H9 (cell line): ENCODE measurements at regions not wholly inside any gene's neighbourhood (a gene's known extent, or its start where the extent isn't known, plus 50 kb on each side); places are given as distances from the start of the nearest gene placed in this dataset.

Experiments used
- DNase-seq: peaks from one replicate; pipeline ENCODE4 v3.0.0-alpha.2; 2017
- H2AFZ ChIP-seq: one replicate; pipeline ENCODE4 v1.6.1; 2013; ENCODE audit warnings: mild to moderate bottlenecking, low read length, control low read depth, moderate library complexity
- H2AK5ac ChIP-seq: 2 replicates; pipeline ENCODE4 v1.6.1; 2013; ENCODE audit warnings: low read length, control low read depth, mixed read lengths; ENCODE audit not compliant: insufficient read length
- H2BK120ac ChIP-seq: one replicate; pipeline ENCODE4 v1.6.1; 2013; ENCODE audit warnings: low read depth, mild to moderate bottlenecking, low read length, control low read depth, inconsistent platforms; ENCODE audit not compliant: poor library complexity, severe bottlenecking
- H2BK12ac ChIP-seq: 2 replicates; pipeline ENCODE4 v1.6.1; 2013; ENCODE audit warnings: low read length, control low read depth, mixed read lengths, low read depth; ENCODE audit not compliant: insufficient read length
- H2BK15ac ChIP-seq: 2 replicates; pipeline ENCODE4 v1.6.1; 2013; ENCODE audit warnings: low read depth, low read length, control low read depth
- H2BK20ac ChIP-seq: one replicate; pipeline ENCODE4 v1.6.1; 2013; ENCODE audit warnings: low read depth, mild to moderate bottlenecking, low read length, control low read depth, inconsistent platforms; ENCODE audit not compliant: poor library complexity, severe bottlenecking
- H2BK5ac ChIP-seq: 2 replicates; pipeline ENCODE4 v1.6.1; 2013; ENCODE audit warnings: low read length, control low read depth, mixed read lengths; ENCODE audit not compliant: insufficient read length
- H3K14ac ChIP-seq: 2 replicates; pipeline ENCODE4 v1.6.1; 2013; ENCODE audit warnings: low read length, control low read depth; ENCODE audit not compliant: insufficient read depth
- H3K18ac ChIP-seq: 2 replicates; pipeline ENCODE4 v1.6.1; 2013; ENCODE audit warnings: low read depth, mild to moderate bottlenecking, mixed read lengths, low read length, control low read depth; ENCODE audit not compliant: insufficient read length
- H3K23ac ChIP-seq: 2 replicates; pipeline ENCODE4 v1.6.1; 2013; ENCODE audit warnings: low read length, control low read depth, mixed read lengths, low read depth; ENCODE audit not compliant: insufficient read length
- H3K23me2 ChIP-seq: 2 replicates; pipeline ENCODE4 v1.6.1; 2013; ENCODE audit warnings: low read depth, mild to moderate bottlenecking, mixed read lengths, low read length, control low read depth; ENCODE audit not compliant: insufficient read length, poor library complexity, severe bottlenecking
- H3K27ac ChIP-seq: 2 replicates; pipeline ENCODE4 v1.5.1; 2013; ENCODE audit warnings: low read length, control low read depth, mixed read lengths, low read depth; ENCODE audit not compliant: insufficient read length
- H3K27me3 ChIP-seq: 2 replicates; pipeline ENCODE4 v1.6.1; 2013; ENCODE audit warnings: low read length, control low read depth, inconsistent platforms; ENCODE audit not compliant: insufficient read depth
- H3K4ac ChIP-seq: 2 replicates; pipeline ENCODE4 v1.6.1; 2013; ENCODE audit warnings: low read depth, mild to moderate bottlenecking, control low read depth, inconsistent platforms, low read length, moderate library complexity
- H3K4me1 ChIP-seq: 2 replicates; pipeline ENCODE4 v1.6.1; 2013; ENCODE audit warnings: low read length, control low read depth, inconsistent platforms; ENCODE audit not compliant: insufficient read depth
- H3K4me2 ChIP-seq: 2 replicates; pipeline ENCODE4 v1.6.1; 2013; ENCODE audit warnings: low read length, control low read depth, mixed read lengths; ENCODE audit not compliant: insufficient read length, insufficient read depth
- H3K56ac ChIP-seq: 2 replicates; pipeline ENCODE4 v1.6.1; 2013; ENCODE audit warnings: low read depth, mild to moderate bottlenecking, mixed read lengths, low read length, control low read depth; ENCODE audit not compliant: insufficient read length
- H3K79me1 ChIP-seq: 2 replicates; pipeline ENCODE4 v1.6.1; 2013; ENCODE audit warnings: low read depth, mild to moderate bottlenecking, moderate library complexity, low read length, control low read depth, inconsistent platforms; ENCODE audit not compliant: insufficient read depth, poor library complexity, severe bottlenecking
- H3K79me2 ChIP-seq: 2 replicates; pipeline ENCODE4 v1.6.1; 2013; ENCODE audit warnings: low read length, control low read depth, inconsistent platforms; ENCODE audit not compliant: insufficient read depth
- H3K9ac ChIP-seq: 2 replicates; pipeline ENCODE4 v1.6.1; 2013; ENCODE audit warnings: low read length, control low read depth, mixed read lengths; ENCODE audit not compliant: insufficient read length; ENCODE audit errors: extremely low read depth
- H3K9me3 ChIP-seq: one replicate; pipeline ENCODE4 v1.6.1; 2013; ENCODE audit warnings: low read depth, low read length, inconsistent platforms; ENCODE audit not compliant: control insufficient read depth
- H3T11ph ChIP-seq: one replicate; pipeline ENCODE4 v1.6.1; 2013; ENCODE audit warnings: mild to moderate bottlenecking, low read length, control low read depth, inconsistent platforms
- H4K20me1 ChIP-seq: one replicate; pipeline ENCODE4 v1.6.1; 2013; ENCODE audit not compliant: control insufficient read depth, insufficient read length, insufficient read depth
- H4K5ac ChIP-seq: 2 replicates; pipeline ENCODE4 v1.6.1; 2013; ENCODE audit warnings: low read depth, mild to moderate bottlenecking, mixed read lengths, low read length, control low read depth; ENCODE audit not compliant: insufficient read length
- H4K8ac ChIP-seq: replicated peaks from 2 replicates; pipeline ENCODE4 v1.6.1; 2013; ENCODE audit warnings: low read length, control low read depth, mixed read lengths, low read depth; ENCODE audit not compliant: insufficient read length
- H4K91ac ChIP-seq: 2 replicates; pipeline ENCODE4 v1.6.1; 2013; ENCODE audit warnings: low read depth, mild to moderate bottlenecking, moderate library complexity, mixed read lengths, low read length, control low read depth; ENCODE audit not compliant: insufficient read length
- H3K27ac Mint-ChIP-seq, 3 experiments: 2 replicates in 2 of 3; 3 replicates in 1 of 3; pipeline ENCODE4 v1.8.0; 2020 to 2021; ENCODE audit warnings: mixed read lengths in 3 of 3, mild to moderate bottlenecking in 1 of 3, moderate library complexity in 1 of 3
- H3K27me3 Mint-ChIP-seq: 2 replicates; pipeline ENCODE4 v1.8.0; 2021; ENCODE audit warnings: low read depth, mild to moderate bottlenecking, moderate library complexity, mixed read lengths
- H3K36me3 Mint-ChIP-seq, 3 experiments: 2 replicates in 2 of 3; 3 replicates in 1 of 3; pipeline ENCODE4 v1.8.0; 2020 to 2021; ENCODE audit warnings: low read depth in 3 of 3, mixed read lengths in 3 of 3; ENCODE audit not compliant: insufficient read depth in 1 of 3
- H3K4me1 Mint-ChIP-seq, 2 experiments: 2 replicates each; pipeline ENCODE4 v1.8.0; 2020; ENCODE audit warnings: mixed read lengths in 2 of 2
- H3K4me3 Mint-ChIP-seq, 2 experiments: 2 replicates in 1 of 2; 3 replicates in 1 of 2; pipeline ENCODE4 v1.8.0; 2020 to 2021; ENCODE audit warnings: mild to moderate bottlenecking in 2 of 2, mixed read lengths in 2 of 2, moderate library complexity in 1 of 2
- H3K9me3 Mint-ChIP-seq, 2 experiments: 2 replicates in 1 of 2; 3 replicates in 1 of 2; pipeline ENCODE4 v1.8.0; 2020; ENCODE audit warnings: mild to moderate bottlenecking in 2 of 2, mixed read lengths in 2 of 2, moderate library complexity in 1 of 2
- CTCF ChIP-seq: fragments of 200-600 bp; sonication (generic); conservative IDR thresholded peaks from 3 replicates; pipeline ENCODE4 v1.8.0; 2021; ENCODE audit warnings: antibody characterized with exemption, mild to moderate bottlenecking
- WGBS: extraction: QIAGEN DNeasy Blood & Tissue Kit; methylation state at CpG from one replicate; pipeline ENCODE4 v1.1.7; 2013; ENCODE audit warnings: missing lambda C conversion rate, low lambda C conversion rate, mixed read lengths; ENCODE audit not compliant: insufficient read length; ENCODE audit errors: extremely low coverage; 5-methylcytosine and 5-hydroxymethylcytosine counted together

GRCh38 chr15:85950101-85950500 is 129.6 kb upstream of the AGBL1 start:
- H3K27ac Mint-ChIP-seq: no peak overlapping the region
- no peaks in the 10 kb centered on the region; the same call in 1 of the 2 replicates for H3K27me3 Mint-ChIP-seq
- Histone ChIP-seq H3K23me2 (no peaks in the 10 kb centered on the region), H2AK5ac (no peak overlapping the region), H3K79me2 (no peaks in the 10 kb centered on the region), H3K14ac (peak overlapping the region; percentile 71; the same call in 1 of the 2 replicates), H2AFZ (no peak overlapping the region), H4K8ac (no peak overlapping the region), H3K56ac (no peak overlapping the region), H2BK20ac (no peak overlapping the region), H3T11ph (no peak overlapping the region), H3K4me2 (no peak overlapping the region), H3K4ac (no peak overlapping the region), H4K5ac (no peak overlapping the region), H3K18ac (no peak overlapping the region), H2BK5ac (no peak overlapping the region), H3K79me1 (no peaks in the 10 kb centered on the region), H4K20me1 (no peaks in the 10 kb centered on the region), H4K91ac (no peak overlapping the region), H3K23ac (no peak overlapping the region), H3K9me3 (no peaks in the 10 kb centered on the region), H3K4me1 (no peaks in the 10 kb centered on the region), H2BK120ac (no peak overlapping the region), H3K27ac (no peak overlapping the region), H3K27me3 (no peaks in the 10 kb centered on the region; the same call in 1 of the 2 replicates), H2BK12ac (no peak overlapping the region), H2BK15ac (no peak overlapping the region), H3K9ac (no peak overlapping the region)
- TF ChIP-seq CTCF: no peak
- no CpG with 5 or more reads among the region's 5 CpGs for WGBS
- no peaks in the 10 kb centered on the region for H3K9me3 Mint-ChIP-seq
- no peak for DNase-seq
- no peaks in the 10 kb centered on the region; a peak in 1 of 7 replicates for H3K36me3 Mint-ChIP-seq
- H3K4me1 Mint-ChIP-seq: no peaks in the 10 kb centered on the region
- H3K4me3 Mint-ChIP-seq: no peak overlapping the region
